GM19043 (cell line): ENCODE measurements at regions not wholly inside any gene's neighbourhood (a gene's known extent, or its start where the extent isn't known, plus 50 kb on each side); places are given as distances from the start of the nearest gene placed in this dataset.

Experiments
- ATAC-seq: cut with Tn5 transposase; IDR thresholded peaks from one replicate; pipeline ENCODE4 v1.9.1; 2021; ENCODE audit warnings: low read depth; ENCODE audit not compliant: unreplicated experiment

GRCh38 chr12:25816637-25817036 is 141.8 kb upstream of the RASSF8 start:
- no peak for ATAC-seq

GRCh38 chr12:25817166-25817565 is 141.3 kb upstream of the RASSF8 start:
- no peak for ATAC-seq

- ATAC-seq, result no peak
Observed at GRCh38 chr12:25818596-25819390, 139.7 kb upstream of the RASSF8 start.

- no peak for ATAC-seq
Observed at GRCh38 chr12:25819691-25820090, 138.8 kb upstream of the RASSF8 start.

GRCh38 chr12:25822281-25822680 is 136.2 kb upstream of the RASSF8 start:
- ATAC-seq, result no peak

GRCh38 chr12:25824734-25825133 is 133.7 kb upstream of the RASSF8 start:
- no peak for ATAC-seq

GRCh38 chr12:25825446-25825845 is 133.0 kb upstream of the RASSF8 start:
- no peak for ATAC-seq

- ATAC-seq, result no peak
Observed at GRCh38 chr12:25827141-25827540, 131.3 kb upstream of the RASSF8 start.

GRCh38 chr12:25827747-25828146 is 130.7 kb upstream of the RASSF8 start:
- no peak for ATAC-seq

- no peak for ATAC-seq
Observed at GRCh38 chr12:25828188-25828587, 130.3 kb upstream of the RASSF8 start.

GRCh38 chr12:25829192-25829591 is 129.3 kb upstream of the RASSF8 start:
- no peak for ATAC-seq

GRCh38 chr12:25830456-25830855 is 128.0 kb upstream of the RASSF8 start:
- no peak for ATAC-seq

- no peak for ATAC-seq
Observed at GRCh38 chr12:25833657-25834056, 124.8 kb upstream of the RASSF8 start.

- ATAC-seq, result no peak
Observed at GRCh38 chr12:25835385-25835784, 123.1 kb upstream of the RASSF8 start.

GRCh38 chr12:25838007-25838406 is 120.5 kb upstream of the RASSF8 start:
- ATAC-seq, result no peak

- ATAC-seq, result no peak
Observed at GRCh38 chr12:25839470-25839869, 119.0 kb upstream of the RASSF8 start.

GRCh38 chr12:25840678-25841465 is 117.6 kb upstream of the RASSF8 start:
- ATAC-seq, result no peak

GRCh38 chr12:25842254-25842653 is 116.2 kb upstream of the RASSF8 start:
- ATAC-seq, result no peak

- no peak for ATAC-seq
Observed at GRCh38 chr12:25843976-25844375, 114.5 kb upstream of the RASSF8 start.

- no peak for ATAC-seq
Observed at GRCh38 chr12:25845415-25845814, 113.1 kb upstream of the RASSF8 start.

GRCh38 chr12:25852792-25853191 is 105.7 kb upstream of the RASSF8 start:
- no peak for ATAC-seq
